Ovary (tissue), 7 donors: ENCODE measurements at regions not wholly inside any gene's neighbourhood (a gene's known extent, or its start where the extent isn't known, plus 50 kb on each side); places are given as distances from the start of the nearest gene placed in this dataset.

Experiments used
- DNase-seq, 5 donors: peaks; one replicate each; pipeline ENCODE4 v3.0.0-alpha.2; 2019 to 2020
- H3K27ac ChIP-seq, 2 donors: fragments of 200-600 bp; one replicate each; pipeline versions ENCODE4 v1.5.1 to v1.8.0; 2019 to 2022
- H3K27me3 ChIP-seq: fragments of 200-600 bp; one replicate; pipeline ENCODE4 v1.8.0; 2022
- H3K36me3 ChIP-seq: fragments of 200-600 bp; sonication (generic); one replicate; pipeline ENCODE4 v1.5.1; 2019
- H3K4me1 ChIP-seq: one replicate; pipeline ENCODE4 v1.8.1; 2013; ENCODE audit warnings: mild to moderate bottlenecking, moderate library complexity; ENCODE audit not compliant: insufficient read depth
- H3K4me3 ChIP-seq: fragments of 200-600 bp; sonication (generic); one replicate; pipeline ENCODE4 v1.5.1; 2017
- H3K9me3 ChIP-seq, 2 donors: fragments of 200-600 bp in 1 of 2; sonication (generic) in 1 of 2; one replicate each; pipeline versions ENCODE4 v1.5.1 to v1.8.1; 2013 to 2019; ENCODE audit warnings: mild to moderate bottlenecking in 1 of 2, moderate library complexity in 1 of 2
- CTCF ChIP-seq, 3 donors: fragments of 450-650 bp in 2 of 3; fragments of 200-600 bp in 1 of 3; IDR thresholded peaks; one replicate each; pipeline versions ENCODE4 v1.5.1 to v1.8.0; 2016 to 2022; ENCODE audit warnings: antibody characterized with exemption in 3 of 3, mild to moderate bottlenecking in 1 of 3
- EP300 ChIP-seq: sonication (generic); formaldehyde crosslinking; IDR thresholded peaks from one replicate; pipeline ENCODE4 v1.6.1; 2017; ENCODE audit warnings: antibody characterized with exemption
- POLR2A ChIP-seq: fragments of 450-650 bp; IDR thresholded peaks from one replicate; pipeline ENCODE4 v1.6.1; 2017; ENCODE audit warnings: antibody characterized with exemption, mild to moderate bottlenecking, moderate library complexity
- WGBS, 3 donors: extraction: QIAGEN DNeasy Blood & Tissue Kit in 1 of 3; methylation state at CpG; one replicate each; pipeline versions ENCODE4 v1.1.5 to v1.1.7; 2013 to 2017; 5-methylcytosine and 5-hydroxymethylcytosine counted together
- intact Hi-C, 4 donors: fragments of 100-400 bp; cut with DNase I; formaldehyde crosslinking; loops; one replicate each; pipeline versions ENCODE4 v1.11.0 to v1.15.1; 2022 to 2023
- donor health status: DM: no; HTN: no; CAD: no; lungs with moderate emphysema.
- donor health status: DM: no; HTN: no; CAD: no.
- donor health status: Bipolar disorder and iron deficiency.
- donor health status: DM: no; HTN: no; CAD: no.
- donor health status: DM: yes; HTN: yes; CAD: no.

GRCh38 chr4:156545003-156545785 lies 426.4 kb downstream of the PDGFC start:
- Histone ChIP-seq H3K4me3 (no peak overlapping the region), H3K27me3 (no peaks in the 10 kb centered on the region), H3K27ac (no peak overlapping the region), H3K36me3 (no peaks in the 10 kb centered on the region), H3K4me1 (no peaks in the 10 kb centered on the region), H3K9me3 (no peaks in the 10 kb centered on the region)
- 9 to 31% (median 12%) methylated on average over 2 of the region's 2 CpGs for WGBS, 3 donors
- DNase-seq: no peak
- no peak for TF ChIP-seq POLR2A
- TF ChIP-seq EP300: no peak
- TF ChIP-seq CTCF (IDR thresholded peaks at IDR 0.05): no peak
- intact Hi-C loops: no loop called here

DNA sequence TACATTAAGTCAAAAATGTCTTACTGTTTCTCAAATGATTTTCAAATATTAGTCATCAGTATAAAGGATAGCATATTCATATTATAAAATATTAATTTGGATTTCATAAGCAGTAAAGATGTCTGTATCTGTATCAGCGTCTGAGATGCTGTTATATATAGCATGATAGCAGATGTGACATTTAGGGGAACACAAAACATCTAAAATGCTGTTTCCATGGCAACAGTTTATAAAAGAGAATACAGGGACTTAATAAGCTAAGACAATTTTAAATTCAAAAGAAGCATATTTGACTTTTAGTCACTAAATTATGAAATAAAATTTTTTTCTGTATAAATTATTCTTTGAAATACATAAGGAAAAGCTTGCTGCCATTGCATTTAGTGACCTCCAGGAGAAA lies 432.2 kb downstream of the PDGFC start:
- H3K27ac ChIP-seq: no peak overlapping the region
- H3K27me3 ChIP-seq: no peaks in the 10 kb centered on the region
- H3K4me1 ChIP-seq: no peaks in the 10 kb centered on the region
- H3K36me3 ChIP-seq: no peaks in the 10 kb centered on the region
- WGBS, 3 donors: 91 to 93% (median 92%) methylated on average over 1 of the region's 1 CpG
- no peak overlapping the region for H3K4me3 ChIP-seq
- TF ChIP-seq POLR2A (no peak), CTCF (IDR thresholded peaks at IDR 0.05) (no peak), EP300 (no peak)
- no peaks in the 10 kb centered on the region for H3K9me3 ChIP-seq
- intact Hi-C loops: no loop called here
- DNase-seq: no peak

- Histone ChIP-seq H3K27ac (no peak overlapping the region), H3K9me3 (no peaks in the 10 kb centered on the region), H3K27me3 (no peaks in the 10 kb centered on the region), H3K4me3 (no peak overlapping the region), H3K4me1 (no peaks in the 10 kb centered on the region), H3K36me3 (no peaks in the 10 kb centered on the region)
- intact Hi-C loops: no loop called here
- DNase-seq: no peak
- TF ChIP-seq POLR2A (no peak), CTCF (IDR thresholded peaks at IDR 0.05) (no peak), EP300 (no peak)
- WGBS, 3 donors: 69 to 78% (median 72%) methylated on average over 1 of the region's 1 CpG
Measured at GRCh38 chr4:156538651-156539257, 432.8 kb downstream of the PDGFC start.

DNA sequence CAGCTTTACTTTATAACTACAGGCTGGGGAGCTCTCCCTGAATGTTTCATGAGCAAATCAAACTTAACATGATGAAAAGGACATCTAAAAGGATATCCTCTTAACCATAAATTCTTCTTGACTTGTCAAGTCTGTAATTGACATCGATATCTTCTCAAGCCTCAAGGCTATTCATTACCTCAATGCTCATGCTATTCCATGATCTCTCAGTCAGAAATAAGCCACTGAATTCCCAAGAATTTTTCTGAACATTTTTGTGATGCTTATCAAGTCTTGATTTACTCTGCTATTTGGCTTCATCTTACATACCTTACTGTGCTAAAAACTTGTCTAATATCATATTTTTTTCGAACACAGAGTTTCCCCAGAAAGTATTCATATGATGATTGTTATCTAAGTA lies 433.4 kb downstream of the PDGFC start:
- TF ChIP-seq POLR2A (no peak), EP300 (no peak), CTCF (IDR thresholded peaks at IDR 0.05) (no peak)
- H3K36me3 ChIP-seq: no peaks in the 10 kb centered on the region

More for the DNA sequence above, 433.4 kb downstream of the PDGFC start:
- DNase-seq: no peak
- intact Hi-C loops: no loop called here
- H3K27me3 ChIP-seq: no peaks in the 10 kb centered on the region
- H3K9me3 ChIP-seq: no peaks in the 10 kb centered on the region
- no peak overlapping the region for H3K4me3 ChIP-seq
- 83 to 90% (median 83%) methylated on average over 2 of the region's 2 CpGs for WGBS, 3 donors
- no peaks in the 10 kb centered on the region for H3K4me1 ChIP-seq
- no peak overlapping the region for H3K27ac ChIP-seq
